Caki2 (cell line): ENCODE measurements at regions not wholly inside any gene's neighbourhood (a gene's known extent, or its start where the extent isn't known, plus 50 kb on each side); places are given as distances from the start of the nearest gene placed in this dataset.

ENCODE experiments used
- DNase-seq: peaks from one replicate; pipeline ENCODE4 v3.0.0-alpha.2; 2015; ENCODE audit warnings: low read depth
- in situ Hi-C: cut with HindIII; loops from 2 replicates; pipeline ENCODE4 v1.10.0; 2016; ENCODE audit warnings: low sequenced_read_pairs, low pct_unique_long_range_greater_than_20kb, mixed read lengths

- in situ Hi-C loops: no loop called here
- DNase-seq: no peak
These were observed 2065.8 kb downstream of the ARAP2 start for GRCh38 chr4:34178476-34178875.

- peak; percentile 45 for DNase-seq
- in situ Hi-C loops: no loop called here
These were observed 2062.9 kb downstream of the ARAP2 start for GRCh38 chr4:34181311-34181841.

GRCh38 chr4:34181891-34182290 lies 2062.4 kb downstream of the ARAP2 start:
- in situ Hi-C loops: no loop called here
- no peak for DNase-seq

- DNase-seq: no peak
- in situ Hi-C loops: no loop called here
These were observed 2062.0 kb downstream of the ARAP2 start for GRCh38 chr4:34182306-34182705.

- in situ Hi-C loops: no loop called here
- DNase-seq: no peak
These were observed 2060.4 kb downstream of the ARAP2 start for GRCh38 chr4:34183926-34184325.

GRCh38 chr4:34187056-34187455 lies 2057.3 kb downstream of the ARAP2 start:
- in situ Hi-C loops: no loop called here
- DNase-seq: no peak

- in situ Hi-C loops: no loop called here
- no peak for DNase-seq
These were observed 2052.9 kb downstream of the ARAP2 start for GRCh38 chr4:34191443-34191842.

- DNase-seq: no peak
- in situ Hi-C loops: no loop called here
These were observed 2050.7 kb downstream of the ARAP2 start for GRCh38 chr4:34193451-34194154.

- no peak for DNase-seq
- in situ Hi-C loops: no loop called here
These were observed 2049.7 kb downstream of the ARAP2 start for GRCh38 chr4:34194585-34194984.

GRCh38 chr4:34196375-34196774 lies 2047.9 kb downstream of the ARAP2 start:
- no peak for DNase-seq
- in situ Hi-C loops: no loop called here

GRCh38 chr4:34198966-34199365 lies 2045.3 kb downstream of the ARAP2 start:
- in situ Hi-C loops: no loop called here
- DNase-seq: no peak

- in situ Hi-C loops: no loop called here
- no peak for DNase-seq
These were observed 2043.8 kb downstream of the ARAP2 start for GRCh38 chr4:34200535-34200934.

GRCh38 chr4:34202154-34202553 lies 2042.2 kb downstream of the ARAP2 start:
- in situ Hi-C loops: no loop called here
- DNase-seq: no peak

GRCh38 chr4:34220601-34221000 lies 2023.7 kb downstream of the ARAP2 start:
- DNase-seq: no peak
- in situ Hi-C loops: no loop called here

GRCh38 chr4:34221986-34222385 lies 2022.3 kb downstream of the ARAP2 start:
- in situ Hi-C loops: no loop called here
- DNase-seq: no peak

GRCh38 chr4:34236118-34236517 lies 2008.2 kb downstream of the ARAP2 start:
- in situ Hi-C loops: no loop called here
- DNase-seq: no peak

GRCh38 chr4:34245276-34245675 lies 1999.0 kb downstream of the ARAP2 start:
- DNase-seq: no peak
- in situ Hi-C loops: no loop called here

GRCh38 chr4:34250562-34250961 lies 1993.8 kb downstream of the ARAP2 start:
- no peak for DNase-seq
- in situ Hi-C loops: no loop called here

- no peak for DNase-seq
- in situ Hi-C loops: no loop called here
These were observed 1991.1 kb downstream of the ARAP2 start for GRCh38 chr4:34253239-34253638.

- in situ Hi-C loops: no loop called here
These were observed 1986.1 kb downstream of the ARAP2 start for GRCh38 chr4:34258176-34258575.

More at GRCh38 chr4:34258176-34258575, 1986.1 kb downstream of the ARAP2 start:
- no peak for DNase-seq
